ENCODE measurements at regions not wholly inside any gene's neighbourhood (a gene's known extent, or its start where the extent isn't known, plus 50 kb on each side); places are given as distances from the start of the nearest gene placed in this dataset.
"Not testable (repeated sequence)": the region's sequence is repeated elsewhere in the genome, so short reads cannot be mapped to it uniquely, and the experiment has no call there.

DNA sequence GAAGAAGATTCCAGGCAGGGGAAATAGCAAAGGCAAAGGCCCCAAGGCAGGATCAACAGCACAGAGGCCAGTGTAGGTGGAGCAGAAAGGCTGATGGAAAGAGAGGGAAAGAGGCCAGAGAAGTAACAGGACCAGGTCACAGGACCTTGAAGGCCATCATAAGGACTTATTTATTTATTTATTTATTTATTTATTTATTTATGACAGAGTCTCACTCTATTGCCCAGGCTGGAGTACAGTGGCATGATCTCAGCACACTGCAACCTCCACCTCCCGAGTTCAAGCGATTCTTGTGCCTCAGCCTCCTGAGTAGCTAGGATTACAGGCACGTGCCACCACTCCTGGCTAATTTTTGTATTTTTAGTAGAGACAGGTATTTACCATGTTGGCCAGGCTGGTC, 731.1 kb downstream of the MAFB start:
- TF ChIP-seq CTCF (IDR thresholded peaks at IDR 0.05; ENCODE audit: insufficient read depth, low read length); REST (IDR thresholded peaks at IDR 0.05; ENCODE audit: insufficient replicate concordance, low read depth); POLR2AphosphoS5 (IDR thresholded peaks at IDR 0.05; ENCODE audit: low read depth): not testable (repeated sequence)
